HEK293T (cell line): ENCODE measurements at regions not wholly inside any gene's neighbourhood (a gene's known extent, or its start where the extent isn't known, plus 50 kb on each side); places are given as distances from the start of the nearest gene placed in this dataset.

Source experiments
- CTCF ChIA-PET: fragments of 350-600 bp; formaldehyde crosslinking; extraction: SDS; loops from one replicate; lab custom pipeline; 2021; ENCODE audit warnings: antibody characterized with exemption, inconsistent platforms; lab: Yijun Ruan, JAX
- POLR2A ChIA-PET: fragments of 350-600 bp; formaldehyde crosslinking; extraction: SDS; loops from one replicate; lab custom pipeline; 2020; ENCODE audit warnings: antibody characterized with exemption, inconsistent platforms; lab: Yijun Ruan, JAX
- DNase-seq: peaks from one replicate; pipeline ENCODE4 v3.0.0; 2012; ENCODE audit warnings: mixed read lengths; ENCODE audit errors: extremely low spot score
- ARNT ChIP-seq: fragments of 450-650 bp; IDR thresholded peaks from 2 replicates; pipeline ENCODE4 v1.6.1; 2017; ENCODE audit warnings: mild to moderate bottlenecking
- BHLHE40 ChIP-seq: fragments of 450-650 bp; IDR thresholded peaks from 2 replicates; pipeline ENCODE4 v1.6.1; 2016; ENCODE audit warnings: mild to moderate bottlenecking, moderate library complexity, borderline replicate concordance
- CTBP1 ChIP-seq: fragments of 450-650 bp; IDR thresholded peaks from 2 replicates; pipeline ENCODE4 v1.6.1; 2016; ENCODE audit warnings: borderline replicate concordance
- ELF4 ChIP-seq: fragments of 450-650 bp; IDR thresholded peaks from 2 replicates; pipeline ENCODE4 v1.6.1; 2017; ENCODE audit warnings: antibody characterized with exemption
- FOXA1 ChIP-seq: fragments of 450-650 bp; IDR thresholded peaks from 2 replicates; pipeline ENCODE4 v1.6.1; 2016; ENCODE audit warnings: mild to moderate bottlenecking
- FOXK2 ChIP-seq: fragments of 450-650 bp; IDR thresholded peaks from 2 replicates; pipeline ENCODE4 v1.6.1; 2016; ENCODE audit warnings: mild to moderate bottlenecking
- FOXM1 ChIP-seq: fragments of 450-650 bp; IDR thresholded peaks from 2 replicates; pipeline ENCODE4 v1.6.1; 2017; ENCODE audit warnings: mild to moderate bottlenecking, borderline replicate concordance
- HDGF ChIP-seq: fragments of 450-650 bp; IDR thresholded peaks from 2 replicates; pipeline ENCODE4 v1.6.1; 2017; ENCODE audit warnings: antibody characterized with exemption, borderline replicate concordance
- L3MBTL2 ChIP-seq: fragments of 450-650 bp; conservative IDR thresholded peaks from 2 replicates; pipeline ENCODE4 v1.6.1; 2016; ENCODE audit warnings: mild to moderate bottlenecking
- LEF1 ChIP-seq: fragments of 450-650 bp; IDR thresholded peaks from 2 replicates; pipeline ENCODE4 v1.6.1; 2017; ENCODE audit warnings: mild to moderate bottlenecking, borderline replicate concordance
- NFRKB ChIP-seq: fragments of 450-650 bp; IDR thresholded peaks from 2 replicates; pipeline ENCODE4 v1.6.1; 2016; ENCODE audit warnings: mild to moderate bottlenecking, moderate library complexity
- PKNOX1 ChIP-seq: fragments of 450-650 bp; IDR thresholded peaks from 2 replicates; pipeline ENCODE4 v1.6.1; 2016
- SP1 ChIP-seq: fragments of 450-650 bp; IDR thresholded peaks from 2 replicates; pipeline ENCODE4 v1.6.1; 2017
- SUZ12 ChIP-seq: fragments of 450-650 bp; IDR thresholded peaks from 2 replicates; pipeline ENCODE4 v1.6.1; 2016; ENCODE audit warnings: mild to moderate bottlenecking
- TARDBP ChIP-seq: fragments of 450-650 bp; IDR thresholded peaks from 2 replicates; pipeline ENCODE4 v1.6.1; 2016
- ZNF384 ChIP-seq: fragments of 450-650 bp; IDR thresholded peaks from 2 replicates; pipeline ENCODE4 v1.6.1; 2016

GRCh38 chr13:103277959-103278694 is 211.9 kb upstream of the SLC10A2 start:
- ChIA-PET POLR2A (no interaction called here), CTCF (interaction anchor here (0.6 to 0.9 kb wide), 2 partner anchors 56 to 126 kb away, joined by 3 to 10 read pairs; no protein-coding TSS in a partner anchor)
- no peak for DNase-seq
- TF ChIP-seq PKNOX1 (no peak), SUZ12 (no peak), SP1 (no peak)

- no peak for TF ChIP-seq L3MBTL2
- ChIA-PET POLR2A (no interaction called here), CTCF (interaction anchor here (0.9 kb wide), 1 partner anchor 125 kb away, joined by 10 read pairs; no protein-coding TSS in a partner anchor)
- DNase-seq: no peak
These were observed 210.7 kb upstream of the SLC10A2 start for GRCh38 chr13:103276775-103277498.

- CTCF ChIA-PET: no interaction called here
- DNase-seq: no peak
- TF ChIP-seq HDGF: no peak
- TF ChIP-seq FOXM1: no peak
- no peak for TF ChIP-seq SUZ12
- no peak for TF ChIP-seq LEF1
- no peak for TF ChIP-seq ELF4
- no peak for TF ChIP-seq BHLHE40
- TF ChIP-seq TARDBP: no peak
- TF ChIP-seq FOXA1: no peak
- no peak for TF ChIP-seq ZNF384
- TF ChIP-seq SP1: no peak
- no peak for TF ChIP-seq ARNT
- TF ChIP-seq NFRKB: no peak
- no peak for TF ChIP-seq PKNOX1
- TF ChIP-seq FOXK2: no peak
- no peak for TF ChIP-seq CTBP1
- TF ChIP-seq L3MBTL2: no peak
- POLR2A ChIA-PET: no interaction called here
These were observed 209.5 kb upstream of the SLC10A2 start for GRCh38 chr13:103275722-103276121.

GRCh38 chr13:103275081-103275480 is 208.9 kb upstream of the SLC10A2 start:
- ChIA-PET CTCF (no interaction called here), POLR2A (no interaction called here)
- TF ChIP-seq HDGF: no peak
- no peak for TF ChIP-seq FOXK2
- no peak for TF ChIP-seq FOXA1
- TF ChIP-seq CTBP1: no peak
- TF ChIP-seq SP1: no peak
- TF ChIP-seq PKNOX1: no peak
- TF ChIP-seq TARDBP: no peak
- no peak for TF ChIP-seq ARNT
- TF ChIP-seq FOXM1: no peak
- no peak for TF ChIP-seq ZNF384
- no peak for TF ChIP-seq BHLHE40
- TF ChIP-seq SUZ12: no peak
- TF ChIP-seq LEF1: no peak
- no peak for TF ChIP-seq ELF4
- TF ChIP-seq L3MBTL2: no peak
- no peak for TF ChIP-seq NFRKB
- DNase-seq: no peak

- DNase-seq: no peak
- TF ChIP-seq ELF4 (no peak), CTBP1 (no peak), HDGF (no peak), ARNT (no peak), FOXM1 (no peak), SP1 (no peak)
- CTCF ChIA-PET: no interaction called here
- POLR2A ChIA-PET: no interaction called here
These were observed 207.6 kb upstream of the SLC10A2 start for GRCh38 chr13:103273825-103274224.

- no peak for TF ChIP-seq L3MBTL2
- DNase-seq: no peak
- ChIA-PET CTCF (no interaction called here), POLR2A (no interaction called here)
These were observed 206.6 kb upstream of the SLC10A2 start for GRCh38 chr13:103272770-103273169.

GRCh38 chr13:103263448-103263847 is 197.2 kb upstream of the SLC10A2 start:
- POLR2A ChIA-PET: no interaction called here
- CTCF ChIA-PET: no interaction called here
- no peak for DNase-seq
- no peak for TF ChIP-seq ZNF384
- no peak for TF ChIP-seq ELF4
- TF ChIP-seq LEF1: no peak
